SU-DHL-6 (cell line): ENCODE measurements at regions not wholly inside any gene's neighbourhood (a gene's known extent, or its start where the extent isn't known, plus 50 kb on each side); places are given as distances from the start of the nearest gene placed in this dataset.
"Not testable (repeated sequence)": the region's sequence is repeated elsewhere in the genome, so short reads cannot be mapped to it uniquely, and the experiment has no call there.

Source experiments
- H2AFZ ChIP-seq: fragments of 200-600 bp; sonication (generic); 2 replicates; pipeline ENCODE4 v1.6.1; 2014; ENCODE audit warnings: low read depth, mild to moderate bottlenecking, moderate library complexity, mixed read lengths, antibody characterized with exemption, low read length; ENCODE audit not compliant: severe bottlenecking
- H3F3A ChIP-seq: fragments of 200-600 bp; shearing (Covaris generic); 2 replicates; pipeline ENCODE4 v1.6.0; 2016; ENCODE audit warnings: antibody characterized with exemption, mild to moderate bottlenecking; ENCODE audit not compliant: insufficient read depth
- H3K27ac ChIP-seq: fragments of 200-600 bp; sonication (generic); 2 replicates; pipeline ENCODE4 v1.5.1; 2016; ENCODE audit warnings: low read depth, mild to moderate bottlenecking, low read length, moderate library complexity, mixed read lengths
- H3K27me3 ChIP-seq: fragments of 200-600 bp; sonication (generic), shearing (Covaris generic); 2 replicates; pipeline ENCODE4 v1.6.0; 2014; ENCODE audit warnings: mild to moderate bottlenecking, low read length
- H3K36me3 ChIP-seq: fragments of 200-600 bp; sonication (generic); 2 replicates; pipeline ENCODE4 v1.6.1; 2014; ENCODE audit warnings: mild to moderate bottlenecking, low read length, mixed read lengths
- H3K4me2 ChIP-seq: fragments of 300-600, 200-600 bp; shearing (Covaris generic), sonication (generic); 2 replicates; pipeline ENCODE4 v1.6.0; 2014; ENCODE audit warnings: low read length, low read depth, mild to moderate bottlenecking; ENCODE audit not compliant: poor library complexity, severe bottlenecking
- H3K4me3 ChIP-seq: fragments of 200-600 bp; sonication (generic); 2 replicates; pipeline ENCODE4 v1.5.1; 2014; ENCODE audit warnings: antibody characterized with exemption, low read length, mild to moderate bottlenecking, mixed read lengths; ENCODE audit not compliant: insufficient read depth, poor library complexity, severe bottlenecking
- H3K79me2 ChIP-seq: fragments of 200-600 bp; sonication (generic); 2 replicates; pipeline ENCODE4 v1.6.1; 2014; ENCODE audit warnings: mild to moderate bottlenecking, low read length, moderate library complexity; ENCODE audit not compliant: insufficient read depth
- H3K9ac ChIP-seq: fragments of 200-600 bp; sonication (generic); 2 replicates; pipeline ENCODE4 v1.7.0; 2014; ENCODE audit warnings: mild to moderate bottlenecking, low read length
- H3K9me2 ChIP-seq: fragments of 200-600 bp; sonication (generic); replicated peaks from 2 replicates; pipeline ENCODE4 v1.6.1; 2014; ENCODE audit warnings: low read length; ENCODE audit not compliant: insufficient read depth
- H3K9me3 ChIP-seq: fragments of 200-600 bp; sonication (generic); 2 replicates; pipeline ENCODE4 v1.6.1; 2014; ENCODE audit warnings: low read length, mixed read lengths; ENCODE audit not compliant: insufficient read depth
- H4K20me1 ChIP-seq: fragments of 200-600 bp; sonication (generic); 2 replicates; pipeline ENCODE4 v1.6.1; 2014; ENCODE audit warnings: low read depth, mild to moderate bottlenecking, antibody characterized with exemption, low read length, moderate library complexity, mixed read lengths
- EZH2phosphoT487 ChIP-seq: fragments of 200-600 bp; sonication (generic), shearing (Covaris generic); conservative IDR thresholded peaks from 2 replicates; pipeline ENCODE4 v1.6.1; 2018; ENCODE audit warnings: mild to moderate bottlenecking, antibody characterized with exemption, low read length, moderate library complexity, mixed read lengths
- TF ChIP-seq, protein P1 (sequence below): fragments of 200-600 bp; sonication (generic); IDR thresholded peaks from one replicate; pipeline ENCODE4 v1.5.1; 2017; ENCODE audit warnings: antibody characterized with exemption, mild to moderate bottlenecking, low read length, moderate library complexity; ENCODE audit not compliant: insufficient read depth, poor library complexity, severe bottlenecking

GRCh38 chr1:221574529-221574928, 167.4 kb downstream of the DUSP10 start:
- Histone ChIP-seq H3K4me2 (no peak overlapping the region), H2AFZ (no peak overlapping the region), H3K27ac (no peak overlapping the region), H4K20me1 (no peaks in the 10 kb centered on the region), H3K9ac (no peak overlapping the region), H3K9me3 (0 out of 2 replicates have a peak, but pooled peaks cover 7% of the 10 kb centered on the region), H3K9me2 (no peaks in the 10 kb centered on the region), H3K4me3 (no peak overlapping the region), H3K36me3 (no peaks in the 10 kb centered on the region), H3K79me2 (no peaks in the 10 kb centered on the region), H3F3A (no peaks in the 10 kb centered on the region), H3K27me3 (no peaks in the 10 kb centered on the region)
- TF ChIP-seq EZH2phosphoT487, result no peak
- TF ChIP-seq, protein P1, sequence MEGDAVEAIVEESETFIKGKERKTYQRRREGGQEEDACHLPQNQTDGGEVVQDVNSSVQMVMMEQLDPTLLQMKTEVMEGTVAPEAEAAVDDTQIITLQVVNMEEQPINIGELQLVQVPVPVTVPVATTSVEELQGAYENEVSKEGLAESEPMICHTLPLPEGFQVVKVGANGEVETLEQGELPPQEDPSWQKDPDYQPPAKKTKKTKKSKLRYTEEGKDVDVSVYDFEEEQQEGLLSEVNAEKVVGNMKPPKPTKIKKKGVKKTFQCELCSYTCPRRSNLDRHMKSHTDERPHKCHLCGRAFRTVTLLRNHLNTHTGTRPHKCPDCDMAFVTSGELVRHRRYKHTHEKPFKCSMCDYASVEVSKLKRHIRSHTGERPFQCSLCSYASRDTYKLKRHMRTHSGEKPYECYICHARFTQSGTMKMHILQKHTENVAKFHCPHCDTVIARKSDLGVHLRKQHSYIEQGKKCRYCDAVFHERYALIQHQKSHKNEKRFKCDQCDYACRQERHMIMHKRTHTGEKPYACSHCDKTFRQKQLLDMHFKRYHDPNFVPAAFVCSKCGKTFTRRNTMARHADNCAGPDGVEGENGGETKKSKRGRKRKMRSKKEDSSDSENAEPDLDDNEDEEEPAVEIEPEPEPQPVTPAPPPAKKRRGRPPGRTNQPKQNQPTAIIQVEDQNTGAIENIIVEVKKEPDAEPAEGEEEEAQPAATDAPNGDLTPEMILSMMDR, result no peak

GRCh38 chr1:221575605-221576004, 166.3 kb downstream of the DUSP10 start:
- Histone ChIP-seq H3K79me2 (no peaks in the 10 kb centered on the region), H3K27me3 (no peaks in the 10 kb centered on the region), H3K4me3 (no peak overlapping the region), H3F3A (no peaks in the 10 kb centered on the region), H3K9me2 (no peaks in the 10 kb centered on the region), H2AFZ (no peak overlapping the region), H4K20me1 (no peaks in the 10 kb centered on the region), H3K36me3 (no peaks in the 10 kb centered on the region), H3K9ac (no peak overlapping the region), H3K4me2 (no peak overlapping the region), H3K9me3 (0 out of 2 replicates have a peak, but pooled peaks cover 7% of the 10 kb centered on the region), H3K27ac (no peak overlapping the region)
- no peak for TF ChIP-seq EZH2phosphoT487
- TF ChIP-seq, protein P1, result no peak

DNA sequence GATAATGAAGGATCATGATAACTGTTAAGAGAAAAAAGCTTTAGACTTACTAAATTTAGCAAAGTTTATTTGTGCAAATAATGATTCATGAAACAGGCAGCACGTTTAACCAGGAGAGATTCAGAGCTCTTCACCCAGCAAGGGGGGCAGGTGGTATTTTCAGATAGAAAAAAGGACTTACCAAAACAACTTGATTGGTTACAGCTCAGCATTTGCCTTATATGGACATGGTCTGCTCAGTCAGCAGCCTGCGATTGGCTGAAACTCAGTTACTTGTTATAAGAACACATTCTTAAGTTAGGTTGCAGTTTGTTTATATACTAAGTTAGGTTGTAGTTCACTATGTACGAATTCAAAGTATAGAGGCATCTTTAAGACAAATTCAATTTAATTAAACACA, 165.6 kb downstream of the DUSP10 start:
- Histone ChIP-seq H3K9me3 (0 out of 2 replicates have a peak, but pooled peaks cover 7% of the 10 kb centered on the region), H4K20me1 (no peaks in the 10 kb centered on the region), H3K36me3 (no peaks in the 10 kb centered on the region), H3F3A (no peaks in the 10 kb centered on the region), H3K79me2 (no peaks in the 10 kb centered on the region), H3K9ac (no peak overlapping the region), H3K27me3 (no peaks in the 10 kb centered on the region), H3K9me2 (no peaks in the 10 kb centered on the region), H3K4me3 (no peak overlapping the region), H2AFZ (no peak overlapping the region), H3K27ac (no peak overlapping the region), H3K4me2 (no peak overlapping the region)
- no peak for TF ChIP-seq EZH2phosphoT487
- TF ChIP-seq, protein P1, result no peak

- Histone ChIP-seq H3K4me3 (no peak overlapping the region), H3K9ac (no peak overlapping the region), H3K9me2 (no peaks in the 10 kb centered on the region), H3F3A (no peaks in the 10 kb centered on the region), H2AFZ (no peak overlapping the region), H3K27ac (no peak overlapping the region), H3K79me2 (no peaks in the 10 kb centered on the region), H4K20me1 (no peaks in the 10 kb centered on the region), H3K36me3 (no peaks in the 10 kb centered on the region), H3K4me2 (no peak overlapping the region), H3K9me3 (no peaks in the 10 kb centered on the region), H3K27me3 (no peaks in the 10 kb centered on the region)
- no peak for TF ChIP-seq EZH2phosphoT487
These were observed 158.4 kb downstream of the DUSP10 start for GRCh38 chr1:221583465-221583864.

DNA sequence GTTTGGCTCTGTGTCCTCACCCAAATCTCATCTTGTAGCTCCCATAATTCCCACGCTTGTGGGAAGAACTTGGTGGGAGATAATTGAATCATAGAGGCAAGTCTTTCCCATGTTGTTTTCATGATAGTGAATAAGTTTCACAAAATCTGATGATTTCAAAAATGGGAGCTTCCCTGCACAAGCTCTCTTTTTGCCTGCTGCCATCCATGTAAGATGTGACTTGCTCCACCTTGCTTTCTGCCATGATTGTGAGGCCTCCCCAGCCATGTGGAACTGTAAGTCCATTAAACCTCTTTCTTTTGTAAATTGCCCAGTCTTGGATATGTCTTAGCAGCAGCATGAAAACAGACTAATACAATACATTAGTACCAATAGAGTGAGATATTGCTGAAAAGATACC, 154.9 kb downstream of the DUSP10 start:
- H3K4me3 ChIP-seq, H3K36me3 ChIP-seq, H3K9me3 ChIP-seq, H3K79me2 ChIP-seq, H3K9ac ChIP-seq, H4K20me1 ChIP-seq, H3K9me2 ChIP-seq, H3F3A ChIP-seq, H3K27ac ChIP-seq, H3K27me3 ChIP-seq, H3K4me2 ChIP-seq, H2AFZ ChIP-seq: not testable (repeated sequence)

GRCh38 chr1:221591250-221591649, 150.6 kb downstream of the DUSP10 start:
- H3K9me2 ChIP-seq, H3K79me2 ChIP-seq, H3K4me2 ChIP-seq, H3K9me3 ChIP-seq, H2AFZ ChIP-seq, H3K27ac ChIP-seq, H3F3A ChIP-seq, H3K27me3 ChIP-seq, H4K20me1 ChIP-seq, H3K36me3 ChIP-seq, H3K9ac ChIP-seq, H3K4me3 ChIP-seq: not testable (repeated sequence)
